ENCODE measurements at regions not wholly inside any gene's neighbourhood (a gene's known extent, or its start where the extent isn't known, plus 50 kb on each side); places are given as distances from the start of the nearest gene placed in this dataset.
"Not testable (repeated sequence)": the region's sequence is repeated elsewhere in the genome, so short reads cannot be mapped to it uniquely, and the experiment has no call there.

GRCh38 chr3:124043023-124043422 is 51.1 kb upstream of the ROPN1 start:
- DNase-seq: no peak

DNA sequence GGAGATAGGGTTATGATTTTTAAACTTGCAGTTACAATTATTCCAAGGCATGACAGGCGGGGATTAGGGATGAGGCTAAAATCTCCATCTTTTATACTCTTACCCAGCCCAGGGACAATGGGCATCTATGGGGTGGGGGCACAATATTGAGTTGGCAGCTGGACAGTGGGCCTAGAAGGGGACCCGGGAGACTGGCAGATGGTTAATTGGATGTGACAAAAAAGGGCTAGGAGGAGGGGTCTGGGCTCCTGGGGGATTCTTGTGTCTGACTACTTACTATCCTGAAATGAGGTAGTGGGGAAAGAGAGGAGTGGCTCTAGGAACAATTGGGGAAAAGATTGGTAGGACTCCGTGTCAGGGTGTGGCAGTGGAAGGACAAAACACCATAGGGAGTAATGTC is 53.0 kb upstream of the ROPN1 start:
- no peak for DNase-seq

DNA sequence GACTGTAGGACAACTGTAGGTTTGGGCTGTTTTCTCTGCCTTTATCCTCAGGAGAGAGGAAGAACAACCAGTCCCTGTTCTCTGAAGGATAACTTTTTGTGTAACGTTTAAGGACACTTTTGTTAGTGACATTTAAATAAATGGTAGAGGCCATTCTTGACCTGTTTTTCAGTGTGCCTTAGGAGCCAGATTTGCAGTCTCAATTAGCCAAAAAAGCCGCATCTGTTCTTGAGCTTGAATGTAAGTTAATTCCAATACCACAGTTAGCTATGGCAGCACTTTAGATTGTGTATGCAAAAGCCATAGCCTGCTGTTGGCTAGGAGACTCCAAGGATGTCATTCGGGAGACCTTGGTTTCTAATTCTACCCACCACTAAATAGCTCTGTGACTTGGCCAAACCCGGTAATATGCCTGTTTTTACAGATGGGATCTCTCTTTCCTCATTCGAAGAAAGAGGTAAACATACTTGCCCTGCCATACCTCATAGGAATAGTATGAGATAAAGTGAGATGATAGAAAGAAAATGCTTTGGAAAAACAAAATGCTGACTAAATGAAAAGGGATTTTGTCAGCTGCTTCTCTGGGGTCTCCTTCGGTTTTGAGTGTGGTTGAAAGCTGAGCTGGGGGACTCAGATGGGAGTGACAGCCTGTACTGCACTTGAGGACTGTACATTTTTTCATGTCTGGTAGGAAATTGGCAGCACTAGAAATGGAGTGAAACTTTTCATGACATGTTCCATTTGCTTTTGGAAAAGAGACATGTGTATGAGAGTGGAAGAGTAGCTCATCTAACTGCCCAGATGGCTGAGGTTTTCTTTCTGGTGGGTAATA is 57.3 kb upstream of the ROPN1 start:
- DNase-seq: no peak

DNA sequence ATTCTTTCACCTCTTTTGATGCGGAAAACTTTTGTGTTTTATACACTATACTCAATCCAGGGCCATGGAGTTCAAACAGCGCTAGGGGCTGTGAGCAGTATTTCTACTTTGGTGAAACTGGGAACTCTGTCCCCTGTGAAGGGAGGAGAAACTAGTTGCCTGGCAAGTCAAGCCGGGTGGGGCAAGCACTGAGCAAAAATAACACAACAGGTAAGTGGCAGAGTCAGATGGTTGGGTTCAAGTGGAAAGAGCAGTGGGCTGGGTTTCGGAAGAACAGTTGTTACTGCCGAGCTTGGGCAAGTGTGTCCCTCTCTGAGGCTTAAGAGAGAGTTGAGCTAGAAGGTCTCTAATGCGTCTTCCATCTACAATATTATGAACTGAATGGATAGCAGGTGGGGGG is 59.7 kb upstream of the ROPN1 start:
- no peak for DNase-seq

DNA sequence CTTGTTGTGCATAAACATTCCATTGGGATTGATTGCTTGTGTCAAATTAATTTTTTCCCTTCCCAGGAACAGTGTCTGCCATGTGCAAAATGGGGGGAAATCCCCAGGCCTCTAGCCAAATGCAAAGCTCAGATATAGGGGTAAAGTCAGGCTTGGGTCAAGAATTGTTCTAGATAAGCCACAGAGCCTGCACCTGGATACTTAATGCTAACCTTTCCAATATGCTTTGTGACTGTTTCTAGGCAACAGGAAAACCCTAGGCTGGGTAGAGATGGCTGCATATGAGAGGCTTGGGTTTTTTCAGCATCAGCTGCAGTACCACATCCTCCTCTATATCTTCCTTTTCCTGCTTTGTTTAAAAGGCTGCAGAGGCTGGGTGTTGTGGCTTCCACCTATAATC is 61.9 kb upstream of the ROPN1 start:
- DNase-seq: no peak

DNA sequence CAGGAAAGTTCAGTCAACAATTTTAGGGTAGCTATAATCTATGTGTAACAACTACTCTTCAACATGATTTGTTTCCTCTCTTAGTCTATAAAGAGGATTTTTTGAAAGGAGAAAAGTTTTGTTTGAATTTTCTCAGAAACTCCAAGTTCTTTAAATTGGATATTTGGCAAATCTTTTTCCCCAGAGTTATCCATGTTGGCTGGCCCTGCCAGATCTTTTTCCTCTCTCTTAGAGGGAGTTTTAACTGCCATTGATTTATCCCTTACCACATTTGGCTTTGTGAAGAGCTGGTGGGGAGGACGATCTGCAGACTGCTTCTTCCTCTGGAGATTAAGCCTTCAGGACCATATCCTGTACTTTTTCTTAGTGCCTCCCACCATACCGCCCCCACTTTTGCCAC is 64.9 kb upstream of the ROPN1 start:
- DNase-seq: no peak

GRCh38 chr3:124057420-124057819 is 65.5 kb upstream of the ROPN1 start:
- DNase-seq: no peak

DNA sequence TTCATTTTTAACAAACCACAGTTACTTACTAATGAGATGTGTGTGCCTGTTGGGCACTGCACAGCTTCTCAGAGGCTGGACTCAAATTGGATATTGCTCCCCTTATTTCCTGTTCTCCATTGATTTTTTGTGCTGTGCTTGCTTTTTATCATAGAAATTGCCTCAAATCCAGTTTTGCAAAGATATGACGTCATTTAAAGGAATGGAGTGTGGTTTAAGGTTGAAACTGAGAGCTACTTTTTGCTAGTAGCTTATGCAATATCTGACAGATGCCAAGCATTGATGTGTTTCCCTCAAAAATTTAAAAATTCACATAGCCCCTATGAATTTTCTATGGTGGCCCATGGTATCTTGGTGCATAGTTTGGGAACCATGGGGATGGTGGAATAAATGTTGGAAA is 67.7 kb upstream of the ROPN1 start:
- DNase-seq: no peak

GRCh38 chr3:124063197-124063909 is 71.4 kb upstream of the ROPN1 start:
- DNase-seq: no peak

DNA sequence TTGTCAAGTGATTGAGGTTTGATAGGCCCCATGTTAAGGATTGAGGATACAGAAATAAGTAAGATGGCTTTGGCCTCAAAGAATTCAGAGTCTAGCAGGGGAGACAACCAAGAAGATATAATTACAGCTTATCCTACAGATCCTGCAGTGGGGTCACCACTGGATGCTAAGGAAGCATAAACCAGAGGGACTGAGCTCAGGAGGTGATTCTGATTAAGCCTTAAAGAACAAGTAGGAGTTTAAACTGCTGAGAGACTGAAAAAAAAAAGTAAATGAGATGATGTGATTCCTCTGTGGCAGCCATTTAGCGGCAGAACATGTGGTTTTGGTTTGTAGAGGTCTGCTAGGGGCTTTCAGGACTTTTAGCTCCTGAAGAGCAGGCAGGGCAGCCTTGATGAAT is 72.1 kb upstream of the ROPN1 start:
- DNase-seq: no peak

DNA sequence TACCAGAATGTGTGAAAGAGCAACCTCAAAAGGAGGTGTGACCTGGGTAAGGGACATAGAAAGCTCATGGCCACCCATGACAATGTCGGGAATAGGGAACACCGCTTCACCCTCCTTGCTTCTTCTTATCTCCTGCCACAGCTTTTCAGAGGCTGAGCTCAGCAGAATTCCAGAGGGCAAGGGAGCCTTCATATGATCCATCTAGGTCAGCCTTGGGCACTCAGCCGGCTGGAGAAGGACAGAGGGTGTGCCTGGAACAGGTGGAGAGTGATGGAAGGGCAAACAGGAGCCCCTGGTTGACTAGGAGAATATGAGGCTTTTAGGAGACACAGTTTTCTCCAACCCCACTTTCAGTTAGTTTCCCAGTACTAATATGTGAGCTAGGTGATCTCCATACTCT is 74.6 kb upstream of the ROPN1 start:
- not testable (repeated sequence) for DNase-seq

DNA sequence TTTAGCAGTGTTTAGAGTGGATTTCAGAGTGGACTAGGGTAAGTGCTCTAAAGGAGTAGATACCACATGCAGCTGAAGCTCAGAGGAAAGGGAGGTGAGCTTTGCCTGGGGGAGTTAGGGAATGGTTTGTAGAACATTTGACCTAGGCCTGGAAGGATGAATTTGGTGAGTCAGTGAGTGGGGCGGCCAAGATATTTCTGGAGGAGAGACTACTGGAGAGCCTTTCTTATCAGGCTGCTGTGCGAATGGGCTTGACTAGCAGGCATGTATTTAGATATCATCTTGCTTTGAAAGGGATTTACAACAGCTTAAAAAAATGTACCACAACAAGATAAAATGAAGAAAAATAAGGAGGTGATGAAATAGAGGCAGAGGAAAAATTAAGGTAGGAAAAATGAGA is 77.8 kb upstream of the ROPN1 start:
- not testable (repeated sequence) for DNase-seq

DNA sequence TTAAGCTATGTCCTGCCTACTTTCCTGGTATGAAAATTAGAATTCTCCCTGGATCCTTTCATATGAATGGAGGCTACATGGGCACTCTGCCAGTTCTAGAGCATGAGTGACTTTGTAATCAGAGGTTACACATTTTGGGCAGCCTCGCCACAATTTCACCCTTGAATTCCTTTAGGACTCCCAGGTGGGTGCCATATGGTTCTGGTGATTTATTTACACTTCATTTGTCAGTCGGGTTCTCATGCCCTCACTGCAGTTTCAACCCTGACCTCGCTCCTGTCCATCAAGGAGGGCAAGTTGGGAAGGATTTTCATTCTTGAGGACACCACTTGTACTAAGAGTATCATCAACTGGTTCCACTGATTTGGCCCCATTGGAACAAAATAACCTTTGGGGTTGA is 83.2 kb upstream of the ROPN1 start:
- DNase-seq: not testable (repeated sequence)

- DNase-seq: no peak
Measured at GRCh38 chr3:124075753-124076152, 83.8 kb upstream of the ROPN1 start.

- no peak for DNase-seq
Measured at GRCh38 chr3:124076235-124076634, 84.3 kb upstream of the ROPN1 start.

GRCh38 chr3:124078953-124079911 is 87.3 kb upstream of the ROPN1 start:
- DNase-seq: no peak

DNA sequence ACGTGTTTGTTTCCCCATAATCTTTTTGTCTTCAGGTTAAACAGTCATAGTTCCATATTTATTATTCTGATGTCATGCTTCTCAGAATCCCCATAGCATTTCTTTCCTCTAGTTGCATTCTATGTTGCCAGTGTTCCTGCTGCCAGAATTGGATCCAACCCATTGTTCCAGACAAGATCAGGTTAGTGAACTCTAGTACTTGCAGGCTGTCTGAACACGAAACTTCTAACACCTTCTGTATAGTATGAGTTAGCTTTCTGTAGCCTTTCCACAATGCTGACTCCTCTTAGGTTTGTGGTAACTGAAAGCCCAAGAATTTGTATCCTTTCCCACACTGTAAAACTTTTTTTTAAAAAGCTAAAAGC is 88.0 kb upstream of the ROPN1 start:
- no peak for DNase-seq

- DNase-seq: no peak
Measured at GRCh38 chr3:124082343-124082742, 90.4 kb upstream of the ROPN1 start.

GRCh38 chr3:124084022-124084881 is 92.3 kb upstream of the ROPN1 start:
- no peak for DNase-seq

DNA sequence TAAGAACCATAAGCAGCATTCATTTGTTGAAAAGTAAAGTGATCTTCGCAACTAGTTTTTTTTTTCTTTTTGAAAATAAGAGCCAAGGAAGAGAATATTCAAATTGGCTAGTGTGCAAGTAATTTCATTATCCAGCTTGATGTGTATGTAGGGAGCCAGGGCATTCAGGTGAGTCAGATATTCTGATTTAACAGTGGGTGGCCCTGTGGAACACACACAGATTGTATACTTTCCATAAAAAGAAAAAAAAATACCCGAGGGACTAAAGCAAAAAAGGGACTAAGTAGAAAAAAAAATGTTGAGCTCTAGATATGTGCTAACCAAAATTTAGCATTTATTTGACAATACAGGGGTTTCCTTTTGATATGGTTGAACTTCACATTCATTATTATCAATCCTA is 96.9 kb upstream of the ROPN1 start:
- DNase-seq: no peak

- DNase-seq: no peak
Measured at GRCh38 chr3:124089214-124089613, 97.3 kb upstream of the ROPN1 start.

GRCh38 chr3:124091716-124092115 is 99.8 kb upstream of the ROPN1 start:
- no peak for DNase-seq
